Central memory CD8-positive, alpha-beta T cell (primary cell): ENCODE measurements at regions not wholly inside any gene's neighbourhood (a gene's known extent, or its start where the extent isn't known, plus 50 kb on each side); places are given as distances from the start of the nearest gene placed in this dataset.

ENCODE experiments used
- ATAC-seq: fragments of 150-1000 bp; cut with Tn5 transposase; replicated peaks from 2 replicates; pipeline ENCODE4 v1.10.0; 2022; ENCODE audit warnings: mild to moderate bottlenecking, moderate FRiP score, moderate number of reproducible peaks; ENCODE audit not compliant: poor library complexity, severe bottlenecking; ENCODE audit errors: extremely low read depth
- DNase-seq, 2 donors: peaks; one replicate each; pipeline ENCODE4 v3.0.0; 2021; ENCODE audit warnings: low spot score in 2 of 2
- H3K27ac Mint-ChIP-seq: one replicate; pipeline ENCODE4 v1.8.0; 2022; ENCODE audit warnings: low read depth, mild to moderate bottlenecking, moderate library complexity, mixed read lengths
- H3K27me3 Mint-ChIP-seq: one replicate; pipeline ENCODE4 v1.8.0; 2022; ENCODE audit warnings: mixed read lengths
- H3K36me3 Mint-ChIP-seq: one replicate; pipeline ENCODE4 v1.8.0; 2022; ENCODE audit warnings: mild to moderate bottlenecking, moderate library complexity, mixed read lengths; ENCODE audit not compliant: insufficient read depth
- H3K4me1 Mint-ChIP-seq: one replicate; pipeline ENCODE4 v1.8.0; 2022; ENCODE audit warnings: mixed read lengths
- H3K4me3 Mint-ChIP-seq: one replicate; pipeline ENCODE4 v1.8.0; 2022; ENCODE audit warnings: mild to moderate bottlenecking, moderate library complexity, mixed read lengths
- H3K9me3 Mint-ChIP-seq: one replicate; pipeline ENCODE4 v1.8.0; 2022; ENCODE audit warnings: mixed read lengths

- Mint-ChIP-seq H3K27me3 (peaks cover 58% of the 10 kb centered on the region), H3K9me3 (no peaks in the 10 kb centered on the region), H3K36me3 (no peaks in the 10 kb centered on the region), H3K27ac (no peak overlapping the region), H3K4me1 (no peaks in the 10 kb centered on the region), H3K4me3 (no peak overlapping the region)
- ATAC-seq (no peak), DNase-seq (no peak)
These were observed 367.9 kb upstream of the RUNX1 start for GRCh38 chr21:35416866-35417489.

- DNase-seq (no peak), ATAC-seq (no peak)
- H3K27me3 Mint-ChIP-seq, result peaks cover 69% of the 10 kb centered on the region
- no peak overlapping the region for H3K27ac Mint-ChIP-seq
- H3K4me3 Mint-ChIP-seq, result no peak overlapping the region
- no peaks in the 10 kb centered on the region for H3K36me3 Mint-ChIP-seq
- H3K9me3 Mint-ChIP-seq, result no peaks in the 10 kb centered on the region
- H3K4me1 Mint-ChIP-seq, result no peaks in the 10 kb centered on the region
These were observed 365.5 kb upstream of the RUNX1 start for GRCh38 chr21:35414507-35415139.

DNA sequence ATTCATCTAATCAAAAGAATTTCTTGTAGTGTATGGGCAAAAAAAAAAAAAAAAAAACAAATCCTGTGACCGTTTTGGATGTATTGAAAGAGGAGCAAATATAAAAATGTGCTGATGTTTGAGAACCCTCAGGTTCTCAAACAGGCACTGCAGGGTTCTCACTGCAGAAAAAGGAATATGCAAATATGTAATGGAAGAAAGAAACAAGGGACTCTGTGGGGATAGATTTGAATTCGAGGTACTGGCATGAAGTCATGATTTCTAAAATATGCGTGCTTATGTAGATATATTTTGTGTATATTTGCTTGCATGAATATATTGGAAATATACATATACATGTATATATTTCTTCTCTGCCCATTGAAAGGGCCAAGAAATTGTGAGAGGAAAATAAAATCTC, 365.0 kb upstream of the RUNX1 start:
- H3K4me3 Mint-ChIP-seq, result no peak overlapping the region
- no peak overlapping the region for H3K27ac Mint-ChIP-seq
- DNase-seq (no peak), ATAC-seq (no peak)
- no peaks in the 10 kb centered on the region for H3K4me1 Mint-ChIP-seq
- no peaks in the 10 kb centered on the region for H3K9me3 Mint-ChIP-seq
- no peaks in the 10 kb centered on the region for H3K36me3 Mint-ChIP-seq
- peaks cover 75% of the 10 kb centered on the region for H3K27me3 Mint-ChIP-seq

DNA sequence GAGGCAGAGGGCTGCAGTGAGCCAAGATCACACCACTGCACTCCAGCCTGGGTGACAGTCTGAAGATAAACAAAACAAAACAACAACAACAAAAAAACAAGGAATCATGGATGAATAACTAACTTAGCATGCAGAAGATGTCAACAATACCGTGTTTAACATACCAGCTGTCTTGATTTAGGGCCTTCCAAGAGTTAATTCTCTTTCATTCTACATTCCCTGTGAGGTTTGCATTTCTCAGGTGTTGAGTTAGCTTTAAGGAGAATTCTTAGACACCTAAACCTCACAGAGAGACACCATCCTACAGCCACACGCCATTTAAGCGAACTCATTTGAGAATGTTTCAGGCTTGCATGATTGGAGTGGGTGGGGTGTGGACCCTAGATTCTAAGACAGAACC, 363.1 kb upstream of the RUNX1 start:
- ATAC-seq, result no peak
- Mint-ChIP-seq H3K4me3 (no peak overlapping the region), H3K9me3 (no peaks in the 10 kb centered on the region), H3K36me3 (no peaks in the 10 kb centered on the region), H3K27ac (no peak overlapping the region), H3K27me3 (peaks cover 71% of the 10 kb centered on the region), H3K4me1 (no peaks in the 10 kb centered on the region)
- no peak for DNase-seq

- no peaks in the 10 kb centered on the region for H3K9me3 Mint-ChIP-seq
- H3K36me3 Mint-ChIP-seq, result no peaks in the 10 kb centered on the region
- no peak for DNase-seq
- H3K4me1 Mint-ChIP-seq, result no peaks in the 10 kb centered on the region
- ATAC-seq, result no peak
- no peak overlapping the region for H3K27ac Mint-ChIP-seq
- no peak overlapping the region for H3K4me3 Mint-ChIP-seq
- peaks cover 65% of the 10 kb centered on the region for H3K27me3 Mint-ChIP-seq
These were observed 362.3 kb upstream of the RUNX1 start for GRCh38 chr21:35411434-35411833.

- Mint-ChIP-seq H3K36me3 (no peaks in the 10 kb centered on the region), H3K9me3 (no peaks in the 10 kb centered on the region), H3K4me3 (no peak overlapping the region), H3K27me3 (peaks cover 68% of the 10 kb centered on the region), H3K4me1 (no peaks in the 10 kb centered on the region), H3K27ac (no peak overlapping the region)
- no peak for DNase-seq
- ATAC-seq, result no peak
These were observed 361.6 kb upstream of the RUNX1 start for GRCh38 chr21:35410656-35411055.

GRCh38 chr21:35410123-35410522, 361.0 kb upstream of the RUNX1 start:
- Mint-ChIP-seq H3K27me3 (peaks cover 68% of the 10 kb centered on the region), H3K27ac (no peak overlapping the region), H3K4me1 (no peaks in the 10 kb centered on the region), H3K9me3 (no peaks in the 10 kb centered on the region), H3K36me3 (no peaks in the 10 kb centered on the region), H3K4me3 (no peak overlapping the region)
- no peak for ATAC-seq
- DNase-seq, result no peak

- Mint-ChIP-seq H3K27ac (no peak overlapping the region), H3K4me1 (no peaks in the 10 kb centered on the region), H3K36me3 (no peaks in the 10 kb centered on the region), H3K4me3 (no peak overlapping the region), H3K27me3 (peaks cover 63% of the 10 kb centered on the region), H3K9me3 (no peaks in the 10 kb centered on the region)
- ATAC-seq (no peak), DNase-seq (no peak)
These were observed 359.3 kb upstream of the RUNX1 start for GRCh38 chr21:35408401-35408800.

GRCh38 chr21:35406635-35407034, 357.5 kb upstream of the RUNX1 start:
- no peaks in the 10 kb centered on the region for H3K4me1 Mint-ChIP-seq
- H3K9me3 Mint-ChIP-seq, result no peaks in the 10 kb centered on the region
- no peak overlapping the region for H3K4me3 Mint-ChIP-seq
- no peak overlapping the region for H3K27ac Mint-ChIP-seq
- DNase-seq, result no peak
- peaks cover 45% of the 10 kb centered on the region for H3K27me3 Mint-ChIP-seq
- H3K36me3 Mint-ChIP-seq, result no peaks in the 10 kb centered on the region
- ATAC-seq, result no peak

DNA sequence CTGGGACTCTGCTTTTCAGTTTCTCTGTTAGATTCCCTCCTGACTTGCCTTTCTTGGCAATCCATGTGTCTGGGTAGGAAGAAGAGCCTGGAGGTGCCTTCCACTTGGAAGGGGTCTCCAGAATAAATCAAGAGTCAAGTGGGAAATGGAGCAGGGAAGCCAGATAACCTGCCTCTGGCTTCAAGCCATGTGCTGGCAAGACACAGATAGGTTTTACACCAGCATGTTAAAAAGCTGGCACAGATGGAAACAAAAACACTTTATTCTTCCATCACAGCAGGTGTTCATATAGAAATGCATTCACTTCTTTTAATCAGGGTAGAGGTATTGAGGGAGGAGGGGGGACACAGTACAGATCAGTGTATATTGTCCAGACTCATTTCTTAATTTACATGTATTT, 356.9 kb upstream of the RUNX1 start:
- Mint-ChIP-seq H3K27me3 (peaks cover 38% of the 10 kb centered on the region), H3K9me3 (no peaks in the 10 kb centered on the region), H3K36me3 (no peaks in the 10 kb centered on the region), H3K27ac (no peak overlapping the region), H3K4me1 (no peaks in the 10 kb centered on the region), H3K4me3 (no peak overlapping the region)
- no peak for DNase-seq
- no peak for ATAC-seq

DNA sequence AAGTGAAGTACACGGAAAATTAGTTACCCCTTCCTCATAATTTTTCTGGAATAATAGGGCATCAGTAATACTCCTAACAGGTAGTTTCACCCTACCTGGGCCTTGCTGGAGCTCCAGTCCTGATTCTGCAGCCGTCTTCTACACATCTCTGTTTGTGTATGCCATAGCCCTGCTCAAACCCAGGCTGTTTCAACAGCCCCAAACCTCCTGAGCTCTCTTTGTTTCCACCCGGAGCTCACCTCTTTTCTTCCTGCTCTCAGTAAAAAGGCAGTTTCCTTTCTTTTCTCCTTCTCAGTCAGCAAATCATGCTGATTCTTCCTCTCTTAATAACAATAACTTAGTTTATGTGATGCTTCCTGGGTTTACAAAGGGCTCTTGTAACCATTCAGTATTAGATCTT, 355.1 kb upstream of the RUNX1 start:
- Mint-ChIP-seq H3K27ac (no peak overlapping the region), H3K4me3 (no peak overlapping the region), H3K36me3 (no peaks in the 10 kb centered on the region)

GRCh38 chr21:35402061-35402460, 353.0 kb upstream of the RUNX1 start:
- no peak for ATAC-seq
- Mint-ChIP-seq H3K4me1 (no peaks in the 10 kb centered on the region), H3K9me3 (no peaks in the 10 kb centered on the region), H3K27me3 (peaks cover 22% of the 10 kb centered on the region), H3K4me3 (no peak overlapping the region), H3K36me3 (no peaks in the 10 kb centered on the region), H3K27ac (no peak overlapping the region)
- no peak for DNase-seq

More for the DNA sequence above, 355.1 kb upstream of the RUNX1 start:
- Mint-ChIP-seq H3K4me1 (no peaks in the 10 kb centered on the region), H3K9me3 (no peaks in the 10 kb centered on the region), H3K27me3 (peaks cover 26% of the 10 kb centered on the region)
- DNase-seq, result no peak
- ATAC-seq, result no peak

GRCh38 chr21:35401476-35401875, 352.4 kb upstream of the RUNX1 start:
- no peak overlapping the region for H3K27ac Mint-ChIP-seq
- H3K27me3 Mint-ChIP-seq, result peaks cover 22% of the 10 kb centered on the region
- no peaks in the 10 kb centered on the region for H3K36me3 Mint-ChIP-seq
- H3K9me3 Mint-ChIP-seq, result no peaks in the 10 kb centered on the region
- H3K4me3 Mint-ChIP-seq, result no peak overlapping the region
- DNase-seq (no peak), ATAC-seq (no peak)
- H3K4me1 Mint-ChIP-seq, result no peaks in the 10 kb centered on the region
